ENCODE measurements at regions not wholly inside any gene's neighbourhood (a gene's known extent, or its start where the extent isn't known, plus 50 kb on each side); places are given as distances from the start of the nearest gene placed in this dataset.

DNA sequence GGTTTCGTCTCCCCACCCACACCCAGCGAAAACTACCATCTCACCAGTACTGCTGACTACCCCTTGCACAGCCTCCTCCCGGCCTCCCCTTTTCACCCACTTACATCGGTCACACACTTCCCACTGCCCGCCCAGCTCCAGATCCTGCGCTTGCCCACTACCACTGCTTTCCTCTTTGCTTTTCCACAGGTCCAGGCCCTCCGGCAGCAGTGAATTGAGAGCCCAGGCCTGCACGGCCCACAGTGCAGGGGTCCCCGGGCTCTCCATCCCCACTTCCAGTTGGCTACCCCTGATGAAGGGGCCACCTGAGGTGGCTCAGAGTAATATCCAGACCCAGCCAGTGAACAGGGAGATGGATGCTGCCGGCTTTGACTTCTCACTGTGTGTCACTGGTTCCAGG, 120.2 kb upstream of the FSTL4 start:
- TF ChIP-seq, protein P1, sequence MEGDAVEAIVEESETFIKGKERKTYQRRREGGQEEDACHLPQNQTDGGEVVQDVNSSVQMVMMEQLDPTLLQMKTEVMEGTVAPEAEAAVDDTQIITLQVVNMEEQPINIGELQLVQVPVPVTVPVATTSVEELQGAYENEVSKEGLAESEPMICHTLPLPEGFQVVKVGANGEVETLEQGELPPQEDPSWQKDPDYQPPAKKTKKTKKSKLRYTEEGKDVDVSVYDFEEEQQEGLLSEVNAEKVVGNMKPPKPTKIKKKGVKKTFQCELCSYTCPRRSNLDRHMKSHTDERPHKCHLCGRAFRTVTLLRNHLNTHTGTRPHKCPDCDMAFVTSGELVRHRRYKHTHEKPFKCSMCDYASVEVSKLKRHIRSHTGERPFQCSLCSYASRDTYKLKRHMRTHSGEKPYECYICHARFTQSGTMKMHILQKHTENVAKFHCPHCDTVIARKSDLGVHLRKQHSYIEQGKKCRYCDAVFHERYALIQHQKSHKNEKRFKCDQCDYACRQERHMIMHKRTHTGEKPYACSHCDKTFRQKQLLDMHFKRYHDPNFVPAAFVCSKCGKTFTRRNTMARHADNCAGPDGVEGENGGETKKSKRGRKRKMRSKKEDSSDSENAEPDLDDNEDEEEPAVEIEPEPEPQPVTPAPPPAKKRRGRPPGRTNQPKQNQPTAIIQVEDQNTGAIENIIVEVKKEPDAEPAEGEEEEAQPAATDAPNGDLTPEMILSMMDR (IDR thresholded peaks at IDR 0.05), result no peak
- no peak for TF ChIP-seq ZFX (IDR thresholded peaks at IDR 0.05; ENCODE audit: borderline replicate concordance)
